ENCODE measurements at regions not wholly inside any gene's neighbourhood (a gene's known extent, or its start where the extent isn't known, plus 50 kb on each side); places are given as distances from the start of the nearest gene placed in this dataset.
A peak's percentile ranks its signal among the peaks of the same experiment; 100 is the strongest.

- no peak for DNase-seq (ENCODE audit: extremely low spot score)
- ChIA-PET CTCF (interaction anchor here (1.6 kb wide), 1 partner anchor 11 kb away, joined by 3 read pairs; no protein-coding TSS in a partner anchor), POLR2A (no interaction called here)
- TF ChIP-seq CTCF (IDR thresholded peaks at IDR 0.05; ENCODE audit: control extremely low read depth, extremely low read depth, low read depth, missing control alignments), result no peak
These were observed 276.9 kb downstream of the BMP7 start for GRCh38 chr20:56989516-56989915.

- DNase-seq (ENCODE audit: extremely low spot score), result no peak
- CTCF ChIA-PET, result interaction anchor here (1.8 kb wide), 1 partner anchor 8 kb away, joined by 4 read pairs; no protein-coding TSS in a partner anchor
- no peak for TF ChIP-seq CTCF (IDR thresholded peaks at IDR 0.05; ENCODE audit: control extremely low read depth, extremely low read depth, low read depth, missing control alignments)
- POLR2A ChIA-PET, result no interaction called here
These were observed 273.4 kb downstream of the BMP7 start for GRCh38 chr20:56993020-56993559.

- no peak for TF ChIP-seq CTCF (IDR thresholded peaks at IDR 0.05; ENCODE audit: control extremely low read depth, extremely low read depth, low read depth, missing control alignments)
- ChIA-PET POLR2A (no interaction called here), CTCF (interaction anchor here (1.4 to 3.3 kb wide), 6 partner anchors 9 to 443 kb away, joined by 3 to 19 read pairs (median 6); no protein-coding TSS in a partner anchor)
- DNase-seq (ENCODE audit: extremely low spot score), result no peak
These were observed 272.4 kb downstream of the BMP7 start for GRCh38 chr20:56994006-56994405.

- CTCF ChIA-PET, result interaction anchor here (1.4 to 3.3 kb wide), 7 partner anchors 8 to 444 kb away, joined by 3 to 19 read pairs (median 5); no protein-coding TSS in a partner anchor
These were observed 271.3 kb downstream of the BMP7 start for GRCh38 chr20:56995149-56995548.

GRCh38 chr20:56995635-56996075 is 270.8 kb downstream of the BMP7 start:
- DNase-seq (ENCODE audit: extremely low spot score), result peak; percentile 49
- CTCF ChIA-PET, result interaction anchor here (1.6 to 3.3 kb wide), 6 partner anchors 9 to 445 kb away, joined by 3 to 19 read pairs (median 6); no protein-coding TSS in a partner anchor
- peak; percentile 33 for TF ChIP-seq CTCF (IDR thresholded peaks at IDR 0.05; ENCODE audit: control extremely low read depth, extremely low read depth, low read depth, missing control alignments)
- POLR2A ChIA-PET, result no interaction called here

More at GRCh38 chr20:56995149-56995548, 271.3 kb downstream of the BMP7 start:
- no peak for TF ChIP-seq CTCF (IDR thresholded peaks at IDR 0.05; ENCODE audit: control extremely low read depth, extremely low read depth, low read depth, missing control alignments)
- POLR2A ChIA-PET, result no interaction called here
- no peak for DNase-seq (ENCODE audit: extremely low spot score)

- no peak for TF ChIP-seq CTCF (IDR thresholded peaks at IDR 0.05; ENCODE audit: control extremely low read depth, extremely low read depth, low read depth, missing control alignments)
- no peak for DNase-seq (ENCODE audit: extremely low spot score)
- ChIA-PET CTCF (interaction anchor here (1.6 to 3.3 kb wide), 3 partner anchors 12 to 446 kb away, joined by 3 to 19 read pairs (median 5); no protein-coding TSS in a partner anchor), POLR2A (no interaction called here)
These were observed 269.9 kb downstream of the BMP7 start for GRCh38 chr20:56996533-56996932.
